ENCODE measurements at regions not wholly inside any gene's neighbourhood (a gene's known extent, or its start where the extent isn't known, plus 50 kb on each side); places are given as distances from the start of the nearest gene placed in this dataset.

DNA sequence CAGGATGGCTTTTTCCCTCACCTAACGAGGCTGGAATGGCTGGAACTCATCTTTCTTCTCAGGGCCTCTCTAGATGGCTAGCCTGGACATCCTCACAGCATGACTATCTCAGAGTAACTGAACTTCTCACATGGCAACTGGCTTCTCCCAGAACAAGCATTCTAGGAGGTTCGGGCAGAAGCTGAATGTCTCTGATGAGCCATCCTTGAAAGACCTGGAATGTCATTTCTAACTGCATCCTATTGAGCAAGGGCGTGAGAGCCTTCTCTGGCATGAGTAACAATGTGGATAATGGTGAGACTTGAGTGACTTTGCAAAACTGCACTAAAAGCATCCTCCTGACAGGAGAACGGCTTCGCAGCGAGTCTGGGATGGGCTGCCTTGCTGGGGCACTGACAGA lies 487.7 kb downstream of the MAT2B start:
- no peak overlapping the region for H3K4me3 ChIP-seq (ENCODE audit: low read length)
- TF ChIP-seq, protein P1, sequence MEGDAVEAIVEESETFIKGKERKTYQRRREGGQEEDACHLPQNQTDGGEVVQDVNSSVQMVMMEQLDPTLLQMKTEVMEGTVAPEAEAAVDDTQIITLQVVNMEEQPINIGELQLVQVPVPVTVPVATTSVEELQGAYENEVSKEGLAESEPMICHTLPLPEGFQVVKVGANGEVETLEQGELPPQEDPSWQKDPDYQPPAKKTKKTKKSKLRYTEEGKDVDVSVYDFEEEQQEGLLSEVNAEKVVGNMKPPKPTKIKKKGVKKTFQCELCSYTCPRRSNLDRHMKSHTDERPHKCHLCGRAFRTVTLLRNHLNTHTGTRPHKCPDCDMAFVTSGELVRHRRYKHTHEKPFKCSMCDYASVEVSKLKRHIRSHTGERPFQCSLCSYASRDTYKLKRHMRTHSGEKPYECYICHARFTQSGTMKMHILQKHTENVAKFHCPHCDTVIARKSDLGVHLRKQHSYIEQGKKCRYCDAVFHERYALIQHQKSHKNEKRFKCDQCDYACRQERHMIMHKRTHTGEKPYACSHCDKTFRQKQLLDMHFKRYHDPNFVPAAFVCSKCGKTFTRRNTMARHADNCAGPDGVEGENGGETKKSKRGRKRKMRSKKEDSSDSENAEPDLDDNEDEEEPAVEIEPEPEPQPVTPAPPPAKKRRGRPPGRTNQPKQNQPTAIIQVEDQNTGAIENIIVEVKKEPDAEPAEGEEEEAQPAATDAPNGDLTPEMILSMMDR (IDR thresholded peaks at IDR 0.05; ENCODE audit: insufficient read depth, low read depth, low read length, missing control alignments), result no peak
- no peak for DNase-seq (ENCODE audit: low read depth)

DNA sequence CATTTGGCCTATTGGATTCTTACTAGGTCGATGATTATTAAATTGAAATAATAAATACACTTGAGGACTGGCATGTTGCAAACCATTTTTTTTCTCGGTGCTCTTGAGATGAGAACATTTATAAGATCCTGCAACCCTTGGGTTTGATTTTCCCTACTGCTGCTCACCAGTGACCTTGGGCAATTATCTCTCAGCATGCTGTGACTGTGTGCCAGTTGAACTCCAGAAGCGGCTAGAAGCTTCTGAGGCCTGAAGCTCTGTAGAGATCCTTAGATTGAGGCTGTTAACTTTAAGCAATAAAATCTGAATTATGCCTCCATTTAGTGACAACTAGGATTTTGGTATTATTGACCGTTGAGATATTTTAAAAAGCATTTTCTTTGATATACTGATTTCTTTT lies 489.8 kb downstream of the MAT2B start:
- H3K4me3 ChIP-seq (ENCODE audit: low read length), result no peak overlapping the region
- DNase-seq (ENCODE audit: low read depth), result no peak
- TF ChIP-seq, protein P1 (IDR thresholded peaks at IDR 0.05; ENCODE audit: insufficient read depth, low read depth, low read length, missing control alignments), result no peak

- no peak for DNase-seq (ENCODE audit: low read depth)
- TF ChIP-seq, protein P1 (IDR thresholded peaks at IDR 0.05; ENCODE audit: insufficient read depth, low read depth, low read length, missing control alignments), result no peak
Measured at GRCh38 chr5:163997965-163998364, 492.5 kb downstream of the MAT2B start.

GRCh38 chr5:164000241-164000640 lies 494.8 kb downstream of the MAT2B start:
- no peak for DNase-seq (ENCODE audit: low read depth)
- TF ChIP-seq, protein P1 (IDR thresholded peaks at IDR 0.05; ENCODE audit: insufficient read depth, low read depth, low read length, missing control alignments), result no peak
- H3K4me3 ChIP-seq (ENCODE audit: low read length), result no peak overlapping the region

More at GRCh38 chr5:163997965-163998364, 492.5 kb downstream of the MAT2B start:
- H3K4me3 ChIP-seq (ENCODE audit: low read length), result no peak overlapping the region

- TF ChIP-seq, protein P1 (IDR thresholded peaks at IDR 0.05; ENCODE audit: insufficient read depth, low read depth, low read length, missing control alignments), result no peak
- H3K4me3 ChIP-seq (ENCODE audit: low read length), result no peak overlapping the region
- DNase-seq (ENCODE audit: low read depth), result no peak
Measured at GRCh38 chr5:164000819-164001218, 495.4 kb downstream of the MAT2B start.

GRCh38 chr5:164002214-164002613 lies 496.8 kb downstream of the MAT2B start:
- H3K4me3 ChIP-seq (ENCODE audit: low read length), result no peak overlapping the region
- peak; percentile 74 for DNase-seq (ENCODE audit: low read depth)
- TF ChIP-seq, protein P1 (IDR thresholded peaks at IDR 0.05; ENCODE audit: insufficient read depth, low read depth, low read length, missing control alignments), result no peak

GRCh38 chr5:164002628-164003027 lies 497.2 kb downstream of the MAT2B start:
- TF ChIP-seq, protein P1 (IDR thresholded peaks at IDR 0.05; ENCODE audit: insufficient read depth, low read depth, low read length, missing control alignments), result no peak
- no peak overlapping the region for H3K4me3 ChIP-seq (ENCODE audit: low read length)
- DNase-seq (ENCODE audit: low read depth), result peak; percentile 76
